LNCAP (cell line): ENCODE measurements at regions not wholly inside any gene's neighbourhood (a gene's known extent, or its start where the extent isn't known, plus 50 kb on each side); places are given as distances from the start of the nearest gene placed in this dataset.

Experiments used
- TF ChIP-seq, protein P1 (sequence below): fragments of 450-650 bp; IDR thresholded peaks from 2 replicates; pipeline ENCODE4 v1.5.1; 2017; ENCODE audit warnings: mild to moderate bottlenecking

DNA sequence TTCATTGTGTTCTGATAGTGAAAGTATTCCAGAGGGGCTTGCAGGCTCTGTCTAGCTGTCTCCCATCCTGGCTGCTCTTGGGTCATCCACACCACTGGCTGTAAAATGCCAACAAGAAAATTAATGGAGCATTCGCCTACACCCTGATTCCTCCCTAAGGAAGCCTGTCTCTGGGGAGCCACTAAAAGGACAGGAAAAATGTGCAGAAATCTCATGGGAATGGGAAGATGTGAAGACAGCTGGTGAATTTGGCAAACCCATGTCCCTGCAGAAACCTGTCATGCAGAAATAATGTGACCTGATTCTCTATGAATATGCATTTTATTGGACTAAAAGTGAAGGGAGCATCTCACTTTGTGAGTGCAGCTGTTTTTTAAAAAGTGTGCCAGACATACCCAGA lies 265.6 kb downstream of the TUSC1 start:
- TF ChIP-seq, protein P1, sequence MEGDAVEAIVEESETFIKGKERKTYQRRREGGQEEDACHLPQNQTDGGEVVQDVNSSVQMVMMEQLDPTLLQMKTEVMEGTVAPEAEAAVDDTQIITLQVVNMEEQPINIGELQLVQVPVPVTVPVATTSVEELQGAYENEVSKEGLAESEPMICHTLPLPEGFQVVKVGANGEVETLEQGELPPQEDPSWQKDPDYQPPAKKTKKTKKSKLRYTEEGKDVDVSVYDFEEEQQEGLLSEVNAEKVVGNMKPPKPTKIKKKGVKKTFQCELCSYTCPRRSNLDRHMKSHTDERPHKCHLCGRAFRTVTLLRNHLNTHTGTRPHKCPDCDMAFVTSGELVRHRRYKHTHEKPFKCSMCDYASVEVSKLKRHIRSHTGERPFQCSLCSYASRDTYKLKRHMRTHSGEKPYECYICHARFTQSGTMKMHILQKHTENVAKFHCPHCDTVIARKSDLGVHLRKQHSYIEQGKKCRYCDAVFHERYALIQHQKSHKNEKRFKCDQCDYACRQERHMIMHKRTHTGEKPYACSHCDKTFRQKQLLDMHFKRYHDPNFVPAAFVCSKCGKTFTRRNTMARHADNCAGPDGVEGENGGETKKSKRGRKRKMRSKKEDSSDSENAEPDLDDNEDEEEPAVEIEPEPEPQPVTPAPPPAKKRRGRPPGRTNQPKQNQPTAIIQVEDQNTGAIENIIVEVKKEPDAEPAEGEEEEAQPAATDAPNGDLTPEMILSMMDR: no peak

GRCh38 chr9:25397746-25398145 lies 280.5 kb downstream of the TUSC1 start:
- TF ChIP-seq, protein P1: no peak

DNA sequence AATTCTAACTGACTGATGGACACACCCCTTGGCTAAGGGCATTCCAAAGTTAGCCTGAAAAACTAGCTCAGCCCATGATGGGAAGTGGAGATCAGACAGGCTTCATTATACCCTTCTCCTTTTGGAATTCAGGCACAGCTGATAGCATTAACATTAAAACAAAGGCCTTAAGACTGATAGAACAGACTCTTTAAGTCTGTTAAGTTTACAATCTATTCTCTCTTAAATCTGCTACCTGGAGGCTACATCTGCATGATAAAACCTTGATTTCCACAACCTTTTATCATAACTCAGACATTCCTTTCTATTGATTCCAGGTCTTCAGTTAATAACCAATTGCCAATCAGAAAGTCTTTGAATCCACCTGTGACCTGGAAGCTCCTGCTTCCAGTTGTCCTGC lies 281.4 kb downstream of the TUSC1 start:
- TF ChIP-seq, protein P1: no peak

GRCh38 chr9:25381141-25381540 lies 297.1 kb downstream of the TUSC1 start:
- TF ChIP-seq, protein P1: no peak

GRCh38 chr9:25377039-25377438 lies 301.2 kb downstream of the TUSC1 start:
- TF ChIP-seq, protein P1: no peak

- TF ChIP-seq, protein P1: no peak
Measured at GRCh38 chr9:25374281-25374680, 304.0 kb downstream of the TUSC1 start.

DNA sequence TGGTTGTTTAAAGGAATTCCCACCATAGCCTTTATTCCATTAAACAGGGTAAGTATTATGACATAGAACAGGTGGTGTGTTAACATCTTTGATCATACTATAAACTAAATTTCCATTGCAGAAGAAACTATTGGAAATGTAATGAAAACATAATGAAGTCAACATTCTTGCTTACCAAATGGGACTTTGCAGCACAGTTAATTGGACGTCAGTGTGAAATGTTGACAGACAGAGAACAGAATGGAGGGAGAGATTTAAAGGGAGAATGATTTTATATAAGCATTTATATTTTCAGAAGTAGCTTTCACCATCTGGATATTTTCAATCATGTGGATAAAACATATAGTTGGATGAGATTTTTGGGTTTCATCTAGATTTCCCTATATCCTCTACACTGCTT lies 311.3 kb downstream of the TUSC1 start:
- TF ChIP-seq, protein P1: no peak

DNA sequence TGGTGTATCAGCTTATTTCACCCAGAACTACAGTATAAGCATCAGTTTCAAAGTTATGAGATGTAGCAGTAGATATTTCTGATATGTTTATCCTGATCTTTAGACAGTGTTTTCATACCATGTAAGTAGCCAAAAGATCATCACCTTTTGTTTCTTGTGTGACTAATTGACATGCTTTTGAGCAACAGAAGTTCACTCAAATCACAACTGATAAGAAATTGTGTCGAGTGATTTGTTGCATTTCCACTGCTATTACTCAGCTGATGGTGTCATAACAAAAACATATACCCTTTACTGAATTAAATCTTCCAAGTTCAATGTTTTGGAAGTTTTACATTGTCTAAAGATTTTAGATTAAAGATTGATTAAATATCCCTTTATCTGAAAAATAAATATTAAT lies 324.5 kb downstream of the TUSC1 start:
- TF ChIP-seq, protein P1: no peak
